Fibroblast of lung (primary cell): ENCODE measurements at regions not wholly inside any gene's neighbourhood (a gene's known extent, or its start where the extent isn't known, plus 50 kb on each side); places are given as distances from the start of the nearest gene placed in this dataset.

ENCODE experiments used
- DNase-seq, 2 donors: peaks; one replicate each; pipeline versions ENCODE4 v3.0.0 to v3.0.0-alpha.2; 2010; ENCODE audit warnings: low read depth in 2 of 2
- H2AFZ ChIP-seq: 2 replicates; pipeline ENCODE4 v1.5.1; 2012; ENCODE audit warnings: low read length, control low read depth, inconsistent platforms
- H3K27ac ChIP-seq: 2 replicates; pipeline ENCODE4 v1.5.1; 2011; ENCODE audit warnings: low read length, control low read depth; ENCODE audit not compliant: insufficient read depth
- H3K27me3 ChIP-seq: 2 replicates; pipeline ENCODE4 v1.5.1; 2011; ENCODE audit warnings: mild to moderate bottlenecking, low read length; ENCODE audit not compliant: control insufficient read depth, insufficient read depth
- H3K36me3 ChIP-seq: 2 replicates; pipeline ENCODE4 v1.5.1; 2011; ENCODE audit warnings: low read length; ENCODE audit not compliant: control insufficient read depth, insufficient read depth
- H3K4me1 ChIP-seq: 2 replicates; pipeline ENCODE4 v1.5.1; 2011; ENCODE audit warnings: low read length; ENCODE audit not compliant: control insufficient read depth, insufficient read depth; ENCODE audit errors: extremely low read depth
- H3K4me2 ChIP-seq: 2 replicates; pipeline ENCODE4 v1.5.1; 2011; ENCODE audit warnings: low read length, control low read depth; ENCODE audit not compliant: insufficient read depth; ENCODE audit errors: extremely low read depth
- H3K4me3 ChIP-seq, 4 experiments: fragments of 200-600 bp in 1 of 4; sonication (generic) in 1 of 4; replicated peaks in 1 of 4; 2 replicates each; pipeline ENCODE4 v1.5.1; 2011 to 2016; ENCODE audit warnings: low read length in 4 of 4, low read depth in 3 of 4, mild to moderate bottlenecking in 3 of 4, control low read depth in 2 of 4, inconsistent platforms in 1 of 4, mixed read lengths in 1 of 4; ENCODE audit not compliant: insufficient read depth in 1 of 4; ENCODE audit errors: control extremely low read depth in 1 of 4
- H3K79me2 ChIP-seq: 2 replicates; pipeline ENCODE4 v1.5.1; 2012; ENCODE audit warnings: mild to moderate bottlenecking, low read length, inconsistent platforms; ENCODE audit not compliant: control insufficient read depth, insufficient read depth
- H3K9ac ChIP-seq: 2 replicates; pipeline ENCODE4 v1.5.1; 2011; ENCODE audit warnings: mild to moderate bottlenecking, low read length, control low read depth; ENCODE audit not compliant: insufficient read depth
- H3K9me3 ChIP-seq: 2 replicates; pipeline ENCODE4 v1.5.1; 2012; ENCODE audit warnings: low read depth, low read length; ENCODE audit not compliant: control insufficient read depth, insufficient read depth
- H4K20me1 ChIP-seq: 2 replicates; pipeline ENCODE4 v1.5.1; 2011; ENCODE audit warnings: low read length; ENCODE audit not compliant: control insufficient read depth, insufficient read depth; ENCODE audit errors: extremely low read depth
- CTCF ChIP-seq, 2 donors: IDR thresholded peaks in 1 of 2; conservative IDR thresholded peaks in 1 of 2; 1 replicate in 1 of 2; 2 replicates in 1 of 2; pipeline ENCODE4 v1.5.1; 2011 to 2012; ENCODE audit warnings: low read length in 2 of 2, control low read depth in 1 of 2, inconsistent platforms in 1 of 2, low read depth in 1 of 2, mild to moderate bottlenecking in 1 of 2
- EZH2 ChIP-seq: IDR thresholded peaks from 2 replicates; pipeline ENCODE4 v1.5.1; 2012; ENCODE audit warnings: low read length, control low read depth, mild to moderate bottlenecking; ENCODE audit errors: missing control alignments

GRCh38 chr5:124812771-124813358 is 66.4 kb upstream of the ZNF608 start:
- Histone ChIP-seq H2AFZ (no peak overlapping the region), H3K9me3 (no peaks in the 10 kb centered on the region), H4K20me1 (no peaks in the 10 kb centered on the region), H3K27ac (no peak overlapping the region), H3K4me1 (no peaks in the 10 kb centered on the region), H3K36me3 (no peaks in the 10 kb centered on the region), H3K9ac (no peak overlapping the region), H3K4me3 (no peak overlapping the region), H3K79me2 (no peaks in the 10 kb centered on the region), H3K27me3 (no peaks in the 10 kb centered on the region), H3K4me2 (no peak overlapping the region)
- DNase-seq = no peak
- TF ChIP-seq EZH2 (no peak), CTCF (conservative IDR thresholded peaks at IDR 0.05 in 1 of 2, IDR thresholded peaks at IDR 0.05 in 1 of 2; ENCODE audit: low read depth in 1 of 2, low read length in 2 of 2) (no peak)

GRCh38 chr5:124816381-124816780 is 69.9 kb upstream of the ZNF608 start:
- no peak overlapping the region for H2AFZ ChIP-seq
- H3K79me2 ChIP-seq = no peaks in the 10 kb centered on the region
- no peak overlapping the region for H3K4me3 ChIP-seq
- H3K36me3 ChIP-seq = no peaks in the 10 kb centered on the region
- no peaks in the 10 kb centered on the region for H3K27me3 ChIP-seq
- H3K4me1 ChIP-seq = no peaks in the 10 kb centered on the region
- TF ChIP-seq EZH2 (no peak), CTCF (conservative IDR thresholded peaks at IDR 0.05 in 1 of 2, IDR thresholded peaks at IDR 0.05 in 1 of 2; ENCODE audit: low read depth in 1 of 2, low read length in 2 of 2) (no peak)
- H3K9ac ChIP-seq = no peak overlapping the region
- H4K20me1 ChIP-seq = no peaks in the 10 kb centered on the region
- H3K27ac ChIP-seq = no peak overlapping the region
- no peaks in the 10 kb centered on the region for H3K9me3 ChIP-seq
- no peak overlapping the region for H3K4me2 ChIP-seq
- peak in 1 of 2 donors; percentile 70 for DNase-seq

- Histone ChIP-seq H3K27ac (no peak overlapping the region), H3K9ac (no peak overlapping the region), H3K27me3 (no peaks in the 10 kb centered on the region), H3K4me1 (no peaks in the 10 kb centered on the region), H2AFZ (no peak overlapping the region), H4K20me1 (no peaks in the 10 kb centered on the region), H3K9me3 (no peaks in the 10 kb centered on the region), H3K4me2 (no peak overlapping the region), H3K79me2 (no peaks in the 10 kb centered on the region), H3K36me3 (no peaks in the 10 kb centered on the region), H3K4me3 (no peak overlapping the region)
- no peak for DNase-seq
- TF ChIP-seq EZH2 (no peak), CTCF (conservative IDR thresholded peaks at IDR 0.05 in 1 of 2, IDR thresholded peaks at IDR 0.05 in 1 of 2; ENCODE audit: low read depth in 1 of 2, low read length in 2 of 2) (no peak)
Measured at GRCh38 chr5:124819201-124819600, 72.8 kb upstream of the ZNF608 start.
